HUDEP-2 (cell line): ENCODE measurements at regions not wholly inside any gene's neighbourhood (a gene's known extent, or its start where the extent isn't known, plus 50 kb on each side); places are given as distances from the start of the nearest gene placed in this dataset.

Source experiments
- DNase-seq, 76 experiments: peaks; one replicate each; lab custom pipeline; 2025; ENCODE audit not compliant: unreplicated experiment in 76 of 76; lab: John Stamatoyannopoulos, UW

- DNase-seq, result no peak
These were observed 473.3 kb upstream of the NR2F2 start for GRCh38 chr15:95857124-95857757.

DNA sequence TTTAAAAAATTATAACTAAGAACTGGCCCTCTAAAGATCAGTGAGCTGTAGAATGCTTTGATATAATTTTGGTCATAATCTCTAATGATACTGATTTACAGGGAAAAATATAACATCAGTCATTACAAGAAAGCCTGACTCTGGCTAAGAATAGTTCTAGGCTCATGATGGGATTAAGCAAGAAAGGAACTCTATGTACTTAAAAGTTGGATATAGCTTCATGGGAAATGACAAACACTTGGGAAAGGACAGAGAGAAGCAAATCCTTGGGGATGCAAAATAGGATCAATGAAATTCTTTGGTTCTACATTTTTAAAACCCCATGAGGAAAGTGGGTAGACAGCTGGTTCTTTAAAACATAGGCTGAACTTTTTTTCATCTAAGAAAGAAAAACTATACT lies 472.7 kb upstream of the NR2F2 start:
- no peak for DNase-seq

DNA sequence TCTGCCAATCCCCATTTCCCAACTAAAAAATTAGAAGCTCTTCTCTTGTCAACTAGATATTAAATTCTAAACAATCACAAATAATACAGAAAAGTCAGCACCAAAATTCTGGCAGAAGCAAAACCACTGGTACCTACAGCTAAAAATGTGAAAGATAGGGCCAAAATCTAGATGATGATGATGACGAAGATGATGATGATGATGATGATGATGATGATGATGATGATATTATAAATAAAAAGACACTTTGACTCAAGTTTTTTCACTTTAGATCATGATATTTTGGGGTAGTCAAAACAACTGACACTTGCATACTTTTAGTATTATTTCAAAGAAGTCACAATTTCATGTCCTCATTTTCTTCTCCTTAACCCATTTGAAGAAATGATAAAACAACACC lies 470.1 kb upstream of the NR2F2 start:
- DNase-seq, result no peak

GRCh38 chr15:95864467-95864886 lies 466.0 kb upstream of the NR2F2 start:
- no peak for DNase-seq

DNA sequence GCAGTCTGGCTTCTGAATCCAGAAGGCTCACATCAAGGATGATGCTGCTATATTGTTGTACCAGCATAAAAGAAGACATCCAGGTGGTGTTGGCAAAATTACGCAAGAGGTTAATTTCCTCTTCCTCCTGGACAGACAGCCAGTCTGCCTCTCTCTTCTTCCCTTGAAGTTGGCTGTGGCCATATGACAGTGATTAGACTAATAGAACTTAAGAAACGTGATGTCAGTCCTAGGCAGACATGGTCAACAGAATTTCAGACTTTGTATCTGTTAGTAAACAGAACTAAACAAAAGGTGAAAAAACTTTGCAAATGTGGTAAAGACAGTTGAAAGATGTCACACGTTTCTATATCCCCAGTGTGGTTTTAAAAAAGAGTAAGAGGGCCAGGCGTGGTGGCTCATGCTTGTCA lies 465.2 kb upstream of the NR2F2 start:
- no peak for DNase-seq

GRCh38 chr15:95866711-95867440 lies 463.6 kb upstream of the NR2F2 start:
- no peak for DNase-seq

DNA sequence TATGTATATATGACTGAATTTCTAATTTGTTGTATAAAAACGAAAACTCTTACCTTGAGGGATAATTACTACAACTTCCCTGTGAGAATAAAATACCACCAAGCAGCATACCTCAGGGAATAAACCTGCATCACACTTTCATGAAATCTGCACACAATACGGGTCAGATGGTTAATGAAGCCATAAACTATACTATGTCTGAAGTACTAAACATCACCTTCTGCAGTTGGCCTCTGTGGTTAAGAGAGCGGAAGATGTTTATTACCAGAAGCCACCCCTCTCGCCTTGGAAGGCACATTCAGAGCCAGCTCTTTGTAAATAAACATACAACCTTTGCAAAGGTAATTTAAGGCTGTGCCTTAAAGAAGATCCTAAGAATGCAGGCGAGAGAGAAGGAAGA lies 462.1 kb upstream of the NR2F2 start:
- DNase-seq, result no peak

DNA sequence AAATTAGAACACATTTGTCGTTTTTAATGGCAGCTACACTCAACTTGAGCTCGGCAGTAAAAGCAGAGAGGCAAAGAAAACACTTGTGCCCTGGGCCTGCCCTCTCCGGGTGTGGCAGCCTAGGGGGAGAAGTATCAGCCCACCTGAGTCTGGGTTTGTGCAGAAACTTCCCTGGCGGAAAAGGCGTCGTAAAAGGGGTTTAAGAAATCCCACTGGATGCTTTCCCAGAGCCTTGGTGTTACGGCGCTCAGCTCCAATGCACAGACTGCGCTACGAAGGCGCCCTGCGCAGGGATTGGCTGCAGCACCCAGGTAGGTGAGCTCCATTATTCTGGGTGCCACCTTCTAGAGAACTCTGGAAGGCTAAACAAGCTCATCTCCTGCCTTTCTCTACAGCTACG lies 461.5 kb upstream of the NR2F2 start:
- no peak for DNase-seq

- DNase-seq, result no peak
These were observed 460.6 kb upstream of the NR2F2 start for GRCh38 chr15:95869920-95870319.

GRCh38 chr15:95872366-95872771 lies 458.1 kb upstream of the NR2F2 start:
- no peak for DNase-seq

DNA sequence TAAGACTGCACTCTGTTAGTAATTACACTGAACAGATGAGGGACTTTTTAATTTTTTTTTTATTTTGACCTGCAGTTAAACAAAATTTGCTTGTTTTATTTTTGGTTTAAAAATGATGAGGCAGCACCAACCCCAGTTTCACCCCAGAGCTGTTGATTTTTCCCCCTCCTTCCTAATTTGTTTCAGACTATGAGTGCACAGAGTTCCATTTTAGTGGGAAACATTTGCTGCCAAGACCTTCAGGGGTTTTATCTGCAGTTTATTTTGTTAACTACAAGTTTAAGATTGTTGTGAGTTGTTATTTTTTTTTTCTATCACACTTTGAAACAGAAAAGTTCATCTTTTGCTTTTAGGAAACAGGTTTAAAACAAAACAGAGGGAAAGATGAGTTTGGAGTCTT lies 455.9 kb upstream of the NR2F2 start:
- DNase-seq, result no peak

DNA sequence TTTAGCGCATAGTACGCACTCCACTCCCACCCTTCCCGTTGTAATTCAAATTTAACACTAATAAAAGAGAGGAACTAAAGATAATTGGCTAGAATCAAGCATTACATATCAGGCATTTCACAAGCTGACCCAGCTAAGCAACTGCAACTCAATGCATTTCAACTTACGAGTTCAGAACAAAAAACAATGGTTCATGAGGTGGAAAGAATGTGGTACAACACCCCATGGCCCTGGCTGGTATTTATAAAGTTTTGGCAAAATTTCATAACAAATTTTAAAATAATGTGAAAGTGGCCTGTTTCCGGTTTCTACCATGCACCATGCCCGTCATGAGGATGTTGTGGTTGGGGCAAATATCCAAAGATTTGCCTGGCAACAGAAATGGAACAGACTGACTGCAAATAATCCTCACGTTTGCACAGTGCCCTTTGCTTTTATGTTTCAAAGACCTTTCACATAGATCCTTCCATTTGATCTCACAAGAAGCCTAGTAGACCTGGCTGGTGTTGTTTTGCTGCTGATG lies 455.3 kb upstream of the NR2F2 start:
- DNase-seq, result no peak

GRCh38 chr15:95880031-95880570 lies 450.4 kb upstream of the NR2F2 start:
- no peak for DNase-seq

- no peak for DNase-seq
These were observed 449.9 kb upstream of the NR2F2 start for GRCh38 chr15:95880630-95881029.

GRCh38 chr15:95883064-95883463 lies 447.4 kb upstream of the NR2F2 start:
- DNase-seq, result no peak

DNA sequence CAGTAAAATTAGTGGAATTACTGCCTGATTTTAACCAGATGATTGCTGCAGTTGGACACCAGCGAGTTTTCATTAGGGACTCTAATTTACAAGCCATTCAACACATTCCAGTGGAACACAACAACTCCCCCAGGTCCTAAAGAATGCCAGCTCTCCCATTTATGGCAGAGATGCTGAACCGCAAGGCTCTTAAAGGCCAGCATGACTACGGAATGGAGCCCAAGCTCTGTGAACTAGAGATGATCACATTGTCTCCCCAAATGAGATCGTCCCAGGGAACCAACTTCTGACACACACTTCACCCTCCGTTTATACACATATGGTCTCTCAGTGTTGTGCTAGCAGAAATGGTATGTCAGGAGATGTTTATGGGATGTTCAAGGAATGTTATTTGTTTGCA lies 446.2 kb upstream of the NR2F2 start:
- DNase-seq, result no peak

GRCh38 chr15:95887666-95888390 lies 442.7 kb upstream of the NR2F2 start:
- no peak for DNase-seq

DNA sequence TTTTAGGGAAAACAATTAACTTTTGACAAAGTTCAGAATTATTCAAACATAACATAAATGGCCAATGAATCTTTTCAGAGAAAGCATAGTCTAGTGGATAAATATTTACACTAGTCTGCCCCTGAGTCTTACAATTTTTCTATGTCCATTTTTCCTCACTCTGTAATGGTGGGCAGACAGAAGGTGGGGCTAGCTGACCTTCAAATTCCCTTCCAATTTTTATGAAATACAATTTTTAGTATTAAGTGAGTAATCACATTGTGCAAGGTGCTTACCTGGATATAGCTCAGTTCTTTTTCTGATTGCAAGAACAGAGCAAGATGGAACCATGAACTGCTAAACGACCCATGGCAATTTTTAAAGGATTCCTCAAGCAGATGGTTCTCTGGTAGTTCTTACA lies 441.7 kb upstream of the NR2F2 start:
- DNase-seq, result no peak

GRCh38 chr15:95894407-95894956 lies 436.0 kb upstream of the NR2F2 start:
- DNase-seq, result no peak

DNA sequence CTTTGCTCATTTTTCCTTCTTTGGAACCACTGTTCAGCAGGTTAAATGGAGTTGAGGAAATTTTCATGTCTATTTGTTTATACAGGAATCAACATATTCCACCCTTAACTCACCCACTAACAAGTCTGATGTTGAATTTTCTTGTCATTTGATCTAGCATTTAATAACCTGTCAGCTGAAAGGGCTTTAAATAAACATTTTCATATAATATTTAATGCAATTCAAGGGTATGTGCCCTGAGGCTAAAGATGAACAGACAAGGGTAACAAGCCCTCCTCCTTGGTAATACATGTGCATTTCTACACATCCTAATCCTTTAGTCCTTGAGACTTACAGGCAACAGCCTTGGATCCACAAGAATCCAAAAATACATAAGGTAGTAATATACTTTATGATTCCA lies 435.0 kb upstream of the NR2F2 start:
- no peak for DNase-seq

- DNase-seq, result no peak
These were observed 432.8 kb upstream of the NR2F2 start for GRCh38 chr15:95897651-95898050.
